ENCODE measurements at regions not wholly inside any gene's neighbourhood (a gene's known extent, or its start where the extent isn't known, plus 50 kb on each side); places are given as distances from the start of the nearest gene placed in this dataset.

- TF ChIP-seq POLR2A (IDR thresholded peaks at IDR 0.05): no peak
- no peak for TF ChIP-seq CTCF (IDR thresholded peaks at IDR 0.05)
Measured at GRCh38 chr16:86302421-86303109, 207.8 kb upstream of the FOXF1 start.

Measured in lower leg skin (tissue), 3 donors.